Spleen (tissue), 11 donors: ENCODE measurements at regions not wholly inside any gene's neighbourhood (a gene's known extent, or its start where the extent isn't known, plus 50 kb on each side); places are given as distances from the start of the nearest gene placed in this dataset.

ENCODE experiments used
- DNase-seq: peaks from one replicate; pipeline ENCODE4 v3.0.0-alpha.2; 2020
- H3K27ac ChIP-seq, 8 donors: fragments of 200-600 bp; sonication (generic) in 7 of 8; 1 replicate in 4 of 8; 2 replicates in 4 of 8; pipeline versions ENCODE4 v1.5.0 to v1.8.0; 2016 to 2021; ENCODE audit warnings: inconsistent platforms in 4 of 8, mild to moderate bottlenecking in 4 of 8, moderate library complexity in 1 of 8
- H3K27me3 ChIP-seq, 7 donors: fragments of 200-600 bp; sonication (generic) in 6 of 7; replicated peaks in 1 of 7; 1 replicate in 4 of 7; 2 replicates in 3 of 7; pipeline versions ENCODE4 v1.5.0 to v1.8.0; 2016 to 2021; ENCODE audit warnings: inconsistent platforms in 3 of 7, mild to moderate bottlenecking in 1 of 7
- H3K36me3 ChIP-seq, 6 donors: fragments of 200-600 bp; sonication (generic) in 5 of 6; 1 replicate in 4 of 6; 2 replicates in 2 of 6; pipeline versions ENCODE4 v1.5.0 to v1.8.0; 2016 to 2021; ENCODE audit warnings: inconsistent platforms in 2 of 6
- H3K4me1 ChIP-seq, 6 donors: fragments of 200-600 bp; sonication (generic) in 5 of 6; 1 replicate in 3 of 6; 2 replicates in 3 of 6; pipeline versions ENCODE4 v1.5.0 to v1.8.0; 2016 to 2021; ENCODE audit warnings: inconsistent platforms in 3 of 6
- H3K4me3 ChIP-seq, 8 donors: fragments of 200-600 bp; sonication (generic) in 7 of 8; 1 replicate in 4 of 8; 2 replicates in 4 of 8; pipeline versions ENCODE4 v1.5.0 to v1.8.0; 2016 to 2021; ENCODE audit warnings: inconsistent platforms in 4 of 8, mild to moderate bottlenecking in 4 of 8, moderate library complexity in 2 of 8
- H3K9me3 ChIP-seq, 8 donors: fragments of 200-600 bp; sonication (generic) in 7 of 8; 1 replicate in 4 of 8; 2 replicates in 4 of 8; pipeline versions ENCODE4 v1.5.0 to v1.8.0; 2016 to 2021; ENCODE audit warnings: inconsistent platforms in 4 of 8
- POLR2A ChIP-seq, 3 donors: fragments of 450-650 bp; IDR thresholded peaks; one replicate each; pipeline ENCODE4 v1.5.1; 2017; ENCODE audit warnings: antibody characterized with exemption in 3 of 3, mild to moderate bottlenecking in 1 of 3
- POLR2AphosphoS5 ChIP-seq, 3 donors: sonication (generic); formaldehyde crosslinking; IDR thresholded peaks; one replicate each; pipeline ENCODE4 v1.5.1; 2017; ENCODE audit warnings: antibody characterized with exemption in 3 of 3
- WGBS, 5 donors: extraction: QIAGEN DNeasy Blood & Tissue Kit in 3 of 5; methylation state at CpG; one replicate each; pipeline versions ENCODE4 v1.1.5 to v1.1.7; 2013 to 2018; 5-methylcytosine and 5-hydroxymethylcytosine counted together
- intact Hi-C: fragments of 100-400 bp; cut with DNase I; formaldehyde crosslinking; loops from one replicate; pipeline ENCODE4 v1.15.0; 2023; ENCODE audit warnings: low total_unique reads
- TF ChIP-seq, protein P1 (sequence below), 11 experiments: fragments of 200-600 bp in 7 of 11; fragments of 450-650 bp in 4 of 11; sonication (generic) in 4 of 11; IDR thresholded peaks in 8 of 11; conservative IDR thresholded peaks in 3 of 11; 1 replicate in 7 of 11; 2 replicates in 4 of 11; pipeline versions ENCODE4 v1.4.0 to v1.8.0; 2016 to 2021; ENCODE audit warnings: antibody characterized with exemption in 11 of 11, inconsistent platforms in 4 of 11, mild to moderate bottlenecking in 1 of 11
- donor health status: healthy with polysubstance abuse.
- donor health status: DM: no; HTN: no; CAD: no; lungs with moderate emphysema.
- donor health status: DM: no; HTN: no; CAD: no.
- donor health status: Bipolar disorder and iron deficiency.
- donor health status: healthy.
- donor health status: DM: no; HTN: no; CAD: no.
- donor health status: DM: yes; HTN: yes; CAD: no.

- Histone ChIP-seq H3K4me3 (no peak overlapping the region), H3K36me3 (no peaks in the 10 kb centered on the region), H3K27me3 (peaks cover 0 to 16% (median 0%) of the 10 kb centered on the region in 7 donors), H3K4me1 (no peaks in the 10 kb centered on the region), H3K27ac (no peak overlapping the region), H3K9me3 (no peaks in the 10 kb centered on the region)
- WGBS, 5 donors, result 78 to 90% (median 88%) methylated on average over 12 to 15 of the region's 15 CpGs
- TF ChIP-seq POLR2AphosphoS5 (IDR thresholded peaks at IDR 0.05), result no peak
- intact Hi-C loops, result no loop called here
- DNase-seq, result no peak
Observed at GRCh38 chr16:55008836-55009510, 78.3 kb downstream of the IRX5 start.

DNA sequence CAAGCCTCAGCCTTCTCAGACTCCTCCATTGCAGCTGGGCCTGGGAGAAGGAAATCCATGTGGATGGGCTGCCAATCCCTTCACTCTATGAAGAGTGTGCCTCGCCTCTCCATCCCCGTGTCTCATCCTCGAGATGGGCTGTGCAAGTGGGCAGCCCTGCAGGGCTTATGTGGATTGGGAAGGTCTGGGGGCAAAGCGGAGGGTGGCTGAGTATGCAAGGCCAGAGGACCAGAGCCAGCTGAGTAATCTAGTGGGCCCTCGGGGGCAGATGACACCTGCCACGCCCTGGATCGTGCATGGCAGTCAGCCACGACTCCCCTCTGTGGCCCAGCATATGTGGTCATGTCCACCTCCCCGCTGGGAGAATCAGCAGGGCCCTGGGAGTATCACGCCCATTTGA, 78.9 kb downstream of the IRX5 start:
- WGBS, 5 donors, result 81 to 86% (median 81%) methylated on average over 10 of the region's 10 CpGs
- intact Hi-C loops, result no loop called here

GRCh38 chr16:55010492-55011160, 80.0 kb downstream of the IRX5 start:
- TF ChIP-seq POLR2A (IDR thresholded peaks at IDR 0.05) (no peak), POLR2AphosphoS5 (IDR thresholded peaks at IDR 0.05) (no peak)
- TF ChIP-seq, protein P1, sequence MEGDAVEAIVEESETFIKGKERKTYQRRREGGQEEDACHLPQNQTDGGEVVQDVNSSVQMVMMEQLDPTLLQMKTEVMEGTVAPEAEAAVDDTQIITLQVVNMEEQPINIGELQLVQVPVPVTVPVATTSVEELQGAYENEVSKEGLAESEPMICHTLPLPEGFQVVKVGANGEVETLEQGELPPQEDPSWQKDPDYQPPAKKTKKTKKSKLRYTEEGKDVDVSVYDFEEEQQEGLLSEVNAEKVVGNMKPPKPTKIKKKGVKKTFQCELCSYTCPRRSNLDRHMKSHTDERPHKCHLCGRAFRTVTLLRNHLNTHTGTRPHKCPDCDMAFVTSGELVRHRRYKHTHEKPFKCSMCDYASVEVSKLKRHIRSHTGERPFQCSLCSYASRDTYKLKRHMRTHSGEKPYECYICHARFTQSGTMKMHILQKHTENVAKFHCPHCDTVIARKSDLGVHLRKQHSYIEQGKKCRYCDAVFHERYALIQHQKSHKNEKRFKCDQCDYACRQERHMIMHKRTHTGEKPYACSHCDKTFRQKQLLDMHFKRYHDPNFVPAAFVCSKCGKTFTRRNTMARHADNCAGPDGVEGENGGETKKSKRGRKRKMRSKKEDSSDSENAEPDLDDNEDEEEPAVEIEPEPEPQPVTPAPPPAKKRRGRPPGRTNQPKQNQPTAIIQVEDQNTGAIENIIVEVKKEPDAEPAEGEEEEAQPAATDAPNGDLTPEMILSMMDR (IDR thresholded peaks at IDR 0.05 in 8 of 11, conservative IDR thresholded peaks at IDR 0.05 in 3 of 11), result no peak
- no peaks in the 10 kb centered on the region for H3K36me3 ChIP-seq
- no peaks in the 10 kb centered on the region for H3K4me1 ChIP-seq
- 58 to 76% (median 68%) methylated on average over 13 to 14 of the region's 14 CpGs for WGBS, 5 donors
- intact Hi-C loops, result no loop called here
- H3K4me3 ChIP-seq, result no peak overlapping the region
- peaks cover 0 to 19% (median 0%) of the 10 kb centered on the region in 7 donors for H3K27me3 ChIP-seq
- DNase-seq, result no peak
- no peaks in the 10 kb centered on the region for H3K9me3 ChIP-seq
- H3K27ac ChIP-seq, result no peak overlapping the region

More for the DNA sequence above, 78.9 kb downstream of the IRX5 start:
- Histone ChIP-seq H3K4me1 (no peaks in the 10 kb centered on the region), H3K9me3 (no peaks in the 10 kb centered on the region), H3K27ac (no peak overlapping the region), H3K36me3 (no peaks in the 10 kb centered on the region), H3K4me3 (no peak overlapping the region), H3K27me3 (peaks cover 0 to 16% (median 0%) of the 10 kb centered on the region in 7 donors)
- TF ChIP-seq POLR2A (IDR thresholded peaks at IDR 0.05), result no peak
- no peak for TF ChIP-seq POLR2AphosphoS5 (IDR thresholded peaks at IDR 0.05)
- TF ChIP-seq, protein P1 (IDR thresholded peaks at IDR 0.05 in 8 of 11, conservative IDR thresholded peaks at IDR 0.05 in 3 of 11), result no peak
- no peak for DNase-seq

GRCh38 chr16:55012362-55012761, 81.7 kb downstream of the IRX5 start:
- no peaks in the 10 kb centered on the region for H3K36me3 ChIP-seq
- TF ChIP-seq POLR2AphosphoS5 (IDR thresholded peaks at IDR 0.05) (no peak), POLR2A (IDR thresholded peaks at IDR 0.05) (no peak)
- TF ChIP-seq, protein P1 (IDR thresholded peaks at IDR 0.05 in 8 of 11, conservative IDR thresholded peaks at IDR 0.05 in 3 of 11), result no peak
- intact Hi-C loops, result no loop called here
- DNase-seq, result no peak
- H3K4me3 ChIP-seq, result no peak overlapping the region
- H3K9me3 ChIP-seq, result no peaks in the 10 kb centered on the region
- H3K27ac ChIP-seq, result no peak overlapping the region
- 50 to 80% (median 67%) methylated on average over 2 of the region's 2 CpGs for WGBS, 5 donors
- H3K4me1 ChIP-seq, result no peaks in the 10 kb centered on the region
- peaks cover 0 to 30% (median 0%) of the 10 kb centered on the region in 7 donors for H3K27me3 ChIP-seq
